HG03039 (cell line): ENCODE measurements at regions not wholly inside any gene's neighbourhood (a gene's known extent, or its start where the extent isn't known, plus 50 kb on each side); places are given as distances from the start of the nearest gene placed in this dataset.

Experiments
- ATAC-seq: cut with Tn5 transposase; IDR thresholded peaks from one replicate; pipeline ENCODE4 v1.9.1; 2021; ENCODE audit warnings: mild to moderate bottlenecking, moderate library complexity; ENCODE audit not compliant: unreplicated experiment

GRCh38 chr4:22986262-22986661 is 293.5 kb downstream of the GBA3 start:
- ATAC-seq: no peak

GRCh38 chr4:22984390-22984789 is 291.7 kb downstream of the GBA3 start:
- ATAC-seq: no peak

DNA sequence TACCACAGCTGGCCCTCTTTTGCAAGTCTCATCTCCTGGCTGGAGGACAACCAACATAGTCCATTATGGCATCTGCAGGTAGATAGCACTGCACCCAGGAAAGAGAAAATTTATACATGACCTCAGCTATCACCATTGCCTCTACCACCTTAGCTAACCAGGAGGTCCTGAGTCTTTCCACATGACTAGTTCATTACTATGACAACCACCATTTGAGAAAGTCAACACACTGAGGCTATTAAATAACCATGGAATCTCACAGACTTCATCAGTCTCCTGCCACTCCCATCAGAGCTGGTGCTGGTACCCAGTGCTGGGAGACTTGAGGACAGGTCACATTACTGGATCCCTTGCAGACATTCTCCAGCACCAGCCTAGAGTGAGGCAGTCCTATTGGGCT is 285.9 kb downstream of the GBA3 start:
- no peak for ATAC-seq

DNA sequence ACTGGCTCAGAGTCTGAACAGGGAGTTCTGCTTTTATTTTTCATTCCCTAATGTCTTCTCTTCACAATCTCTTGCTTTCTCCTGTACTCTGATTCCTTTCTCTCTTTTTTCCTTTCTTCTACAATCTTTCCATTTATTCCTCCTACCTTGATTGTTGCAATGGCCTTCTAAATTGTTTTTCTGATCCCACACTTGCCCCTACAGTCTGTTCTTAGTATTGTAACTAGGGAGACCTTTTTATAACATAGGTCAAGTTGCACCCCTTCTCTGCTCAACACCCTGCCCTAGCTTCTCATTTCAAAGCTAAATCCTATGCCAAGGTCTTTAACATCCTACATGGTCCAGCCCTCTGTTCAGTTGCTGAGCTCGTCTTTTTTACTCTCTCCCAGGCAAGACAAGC is 277.9 kb downstream of the GBA3 start:
- no peak for ATAC-seq

DNA sequence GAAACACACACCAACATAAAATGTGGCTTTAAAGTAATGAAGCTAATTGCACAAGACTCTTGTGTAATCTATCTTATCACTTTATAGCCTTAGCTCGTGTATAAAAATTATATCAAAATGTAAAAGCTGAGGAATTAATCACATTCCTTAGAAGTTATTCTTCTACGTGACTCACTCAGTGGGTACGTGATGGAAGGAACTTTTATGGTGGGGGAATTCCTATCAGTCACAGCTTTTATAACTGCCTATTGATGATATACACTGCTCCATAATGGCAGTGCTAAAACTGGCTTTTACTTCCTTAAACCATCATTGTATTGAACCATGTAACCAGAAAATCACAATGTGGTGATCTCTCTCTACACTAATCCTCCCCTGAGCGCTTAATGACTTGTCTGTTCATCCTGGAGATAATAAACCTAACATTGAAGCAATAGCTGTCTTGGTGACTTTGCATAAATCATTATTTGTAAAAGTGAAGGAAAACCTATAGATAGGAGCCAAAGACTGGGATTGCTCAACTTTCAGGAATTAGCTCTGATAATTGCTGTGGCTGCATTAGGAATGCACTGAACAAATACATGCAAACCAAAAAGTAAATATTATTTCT is 276.7 kb downstream of the GBA3 start:
- no peak for ATAC-seq

GRCh38 chr4:22962295-22962694 is 269.6 kb downstream of the GBA3 start:
- no peak for ATAC-seq

DNA sequence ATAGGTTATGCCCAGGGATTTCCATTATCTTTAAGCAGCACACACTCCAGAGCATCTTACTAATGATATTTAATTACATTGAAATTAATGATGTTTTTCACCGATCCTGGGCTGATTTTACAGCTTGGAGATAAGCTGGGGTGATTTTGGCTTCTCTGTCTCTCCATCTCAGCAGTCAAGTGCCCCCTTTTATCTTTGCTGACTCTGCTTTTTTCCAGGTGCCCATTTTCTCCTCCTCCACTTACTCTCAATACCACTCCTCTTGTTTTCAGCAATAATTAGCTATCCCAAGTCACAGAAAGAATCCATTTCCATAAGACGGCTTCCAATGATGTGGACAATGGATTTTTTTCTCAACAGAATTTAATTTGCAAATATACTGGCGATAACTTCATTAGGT is 266.7 kb downstream of the GBA3 start:
- ATAC-seq: no peak

DNA sequence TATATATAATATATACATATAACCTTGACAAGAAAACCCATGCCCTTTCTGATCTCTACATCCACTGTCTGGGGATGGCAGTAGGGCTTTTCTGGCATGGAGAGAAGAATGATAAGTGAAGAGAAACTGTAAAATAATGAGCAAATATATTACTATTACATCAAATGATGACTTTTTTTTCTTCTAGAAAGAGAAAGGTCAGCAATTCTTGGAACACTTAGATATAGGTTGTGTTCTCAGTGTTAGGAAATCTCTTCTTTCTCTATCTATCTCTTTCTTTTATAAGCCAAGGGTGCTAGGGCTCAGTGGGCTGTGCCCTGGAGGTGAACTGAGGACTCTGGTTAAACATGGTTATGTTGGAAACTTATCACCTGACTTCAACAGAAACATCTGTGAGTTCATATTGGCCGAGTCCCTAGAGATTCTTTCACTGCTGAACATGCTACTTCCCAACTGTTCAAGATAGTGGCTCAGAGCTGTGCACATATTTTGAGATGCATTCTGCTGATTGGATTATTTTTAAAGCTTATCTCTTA is 265.1 kb downstream of the GBA3 start:
- no peak for ATAC-seq

DNA sequence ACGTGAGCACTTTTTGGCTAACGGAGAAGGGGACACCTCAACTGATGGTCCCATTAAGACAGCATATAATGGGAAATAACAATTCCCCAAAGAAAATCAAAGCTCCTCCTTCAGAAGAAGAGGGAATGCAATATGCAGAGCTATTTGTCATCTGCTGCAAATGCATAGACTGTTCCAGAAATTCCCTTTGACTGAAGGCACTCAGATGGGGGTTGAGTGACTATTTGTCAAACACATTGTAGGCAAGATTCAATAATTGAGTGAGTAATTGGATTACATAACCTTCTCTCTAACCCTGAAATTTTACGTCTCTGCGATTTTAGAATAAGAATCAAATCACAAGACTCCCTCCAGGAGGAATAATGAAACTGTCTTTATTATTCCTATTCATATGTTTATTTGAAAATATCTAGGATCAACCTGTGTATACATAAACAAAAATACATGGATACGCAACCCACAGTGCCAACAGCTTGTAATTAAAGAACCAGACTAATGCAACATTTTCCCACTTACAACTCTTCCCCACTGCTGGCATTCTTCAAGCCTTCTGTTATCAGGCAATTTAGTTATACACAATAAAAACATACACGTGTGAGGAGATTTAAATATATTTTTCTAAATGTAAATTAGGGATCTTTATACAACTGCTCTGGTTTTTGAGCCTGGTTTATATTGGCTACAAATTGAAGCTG is 256.6 kb downstream of the GBA3 start:
- no peak for ATAC-seq

- no peak for ATAC-seq
Measured at GRCh38 chr4:22947851-22948250, 255.1 kb downstream of the GBA3 start.

DNA sequence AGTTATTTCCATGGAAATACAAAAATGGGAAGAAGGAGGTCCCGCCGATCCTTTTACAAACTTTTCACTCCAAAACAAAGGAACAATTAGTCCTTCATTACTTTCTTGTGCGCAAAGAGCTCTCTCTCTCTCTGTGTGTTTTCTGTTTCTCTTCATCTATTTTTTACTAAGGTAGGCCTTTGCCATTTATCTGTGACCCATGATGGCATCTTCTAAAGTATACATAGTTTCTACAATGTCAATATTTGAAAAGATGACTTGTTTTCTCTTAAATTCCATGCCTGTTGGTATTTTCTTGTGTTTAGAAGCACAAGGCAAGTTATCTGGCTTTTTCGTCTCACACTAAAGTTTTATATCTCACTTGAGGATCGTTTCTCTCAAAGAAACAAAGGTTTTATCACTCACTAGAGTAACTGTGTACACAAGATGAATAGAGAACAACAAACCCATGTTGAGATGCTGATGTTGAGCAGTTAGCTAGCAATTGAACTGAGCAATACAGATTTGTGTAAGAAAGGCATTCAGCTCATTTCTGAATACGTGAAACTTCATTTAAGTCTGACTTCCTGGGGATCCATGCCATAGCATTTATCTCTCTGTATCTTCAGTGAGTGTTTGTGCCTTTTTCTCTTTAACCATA is 250.3 kb downstream of the GBA3 start:
- no peak for ATAC-seq

DNA sequence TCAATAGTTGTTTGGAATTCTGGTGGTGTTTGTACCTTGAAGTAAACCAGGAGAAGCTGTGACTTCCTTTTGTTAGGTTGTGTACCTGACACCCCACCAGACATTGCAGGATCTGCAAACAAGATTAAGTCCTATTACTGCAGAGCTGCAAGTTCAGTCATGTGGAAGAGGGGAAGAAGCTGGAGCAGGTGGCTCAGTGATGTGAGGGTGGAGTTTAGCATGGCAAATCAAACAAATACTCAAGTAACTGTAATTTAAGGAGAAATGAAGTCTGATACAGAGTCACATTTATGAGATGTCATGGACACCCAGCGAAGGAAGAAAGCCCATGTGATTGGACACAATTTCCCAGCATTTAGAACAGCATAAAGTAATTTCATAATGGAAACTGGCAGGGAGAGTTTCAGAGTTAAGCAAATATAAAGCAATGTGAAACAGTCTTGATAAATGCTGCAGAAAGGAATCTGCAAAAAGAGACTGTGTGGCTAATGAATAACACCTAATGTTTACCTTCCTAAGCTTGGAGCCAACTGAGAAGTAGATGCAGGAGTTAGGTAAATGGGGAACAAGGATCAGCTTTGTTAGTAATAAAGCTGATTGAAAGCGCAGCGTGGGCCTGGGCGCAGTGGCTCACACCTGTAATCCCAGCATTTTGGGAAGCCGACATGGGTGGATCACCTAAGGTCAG is 249.1 kb downstream of the GBA3 start:
- no peak for ATAC-seq

GRCh38 chr4:22932326-22932725 is 239.6 kb downstream of the GBA3 start:
- ATAC-seq: no peak

DNA sequence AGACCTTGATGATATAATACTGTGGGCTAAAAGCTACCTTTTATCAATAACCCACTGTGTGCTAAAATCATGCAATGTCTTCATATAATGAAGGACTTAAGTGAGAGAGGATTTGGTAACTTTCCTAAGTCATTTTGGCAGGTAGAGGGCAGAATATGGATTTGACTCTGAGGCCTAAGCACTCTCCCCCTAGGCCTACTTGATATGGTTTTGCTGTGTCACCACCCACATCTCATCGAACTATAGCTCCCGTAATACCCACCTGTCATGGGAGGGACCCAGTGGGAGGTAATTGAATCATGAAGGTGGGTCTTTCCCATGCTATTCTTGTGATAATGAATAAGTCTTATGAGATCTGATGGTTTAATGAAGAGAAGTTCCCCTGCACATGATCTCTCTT is 229.7 kb downstream of the GBA3 start:
- ATAC-seq: no peak

DNA sequence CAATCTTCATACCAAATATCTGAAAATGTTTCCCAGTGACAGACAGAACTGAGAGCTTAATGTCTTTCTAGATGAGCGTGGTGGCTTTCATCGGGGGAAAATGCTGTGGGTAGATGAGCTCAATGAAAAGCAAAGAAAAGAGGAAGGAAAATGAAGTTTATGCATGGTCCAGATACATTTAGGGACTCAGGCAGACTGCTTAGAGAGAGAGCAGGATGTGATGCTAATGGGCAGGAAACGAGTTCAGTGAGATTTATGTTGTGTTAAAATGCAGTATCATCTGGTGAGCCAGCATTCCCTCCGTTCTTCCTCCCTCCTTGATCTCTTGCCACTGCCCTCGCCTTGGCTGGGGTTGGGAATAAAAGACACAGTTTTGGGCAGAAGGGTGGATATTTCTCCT is 229.2 kb downstream of the GBA3 start:
- no peak for ATAC-seq

- no peak for ATAC-seq
Measured at GRCh38 chr4:22911285-22911684, 218.5 kb downstream of the GBA3 start.

GRCh38 chr4:22910200-22910599 is 217.5 kb downstream of the GBA3 start:
- ATAC-seq: no peak

DNA sequence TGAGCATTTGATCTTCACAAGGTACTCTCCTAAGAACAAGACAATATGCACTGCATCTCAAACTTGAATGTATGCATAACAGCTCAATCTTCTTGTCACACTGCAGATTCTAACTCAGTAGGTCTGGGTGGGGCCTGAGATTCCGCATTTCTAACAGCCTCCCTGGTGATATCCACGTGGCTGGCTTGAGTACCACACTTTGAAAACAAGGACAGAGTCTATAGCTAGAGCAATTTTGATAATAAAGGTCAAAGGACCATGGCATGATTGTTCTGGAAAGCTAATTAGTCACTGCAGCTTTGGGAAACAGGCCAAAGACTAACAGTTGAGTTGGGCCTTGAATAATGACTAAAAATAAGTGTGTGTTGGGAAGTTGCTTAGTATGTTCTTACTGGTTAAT is 213.3 kb downstream of the GBA3 start:
- ATAC-seq: no peak

DNA sequence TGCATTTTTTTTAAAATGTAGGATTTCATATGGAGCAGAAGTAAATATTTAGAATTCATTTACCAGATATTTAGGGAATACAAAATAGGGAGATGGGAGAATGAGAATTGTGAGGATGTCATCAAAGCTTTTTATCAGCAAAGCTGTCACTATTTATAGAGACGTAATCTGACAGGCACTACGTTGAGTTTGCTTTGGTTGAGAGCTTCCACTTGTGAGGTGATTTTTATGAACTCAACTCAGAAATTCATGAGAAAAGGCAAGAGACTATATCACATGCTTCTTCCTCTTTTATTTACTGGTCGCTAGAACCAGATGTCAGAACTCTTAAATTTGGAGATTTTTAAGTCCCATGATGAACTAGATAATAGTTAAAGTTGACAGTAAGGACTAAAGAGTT is 211.2 kb downstream of the GBA3 start:
- no peak for ATAC-seq

DNA sequence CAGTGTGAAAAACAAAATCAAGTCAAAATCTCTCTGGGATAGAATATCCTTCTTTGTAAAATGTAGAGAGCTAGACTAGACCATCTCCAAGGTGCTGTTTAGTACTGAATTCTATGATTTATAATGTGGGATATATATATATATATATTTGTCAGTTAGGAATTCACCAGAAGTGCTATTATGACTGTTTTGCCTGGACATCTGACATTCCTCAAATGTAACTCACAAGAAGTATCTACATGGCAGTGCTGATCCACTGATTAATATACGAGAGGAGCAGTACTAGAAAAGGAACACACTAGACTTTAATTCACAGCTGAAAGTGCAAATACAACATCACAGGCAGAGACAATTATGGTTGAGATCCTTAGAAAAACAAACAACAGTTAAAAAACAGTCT is 208.9 kb downstream of the GBA3 start:
- no peak for ATAC-seq

DNA sequence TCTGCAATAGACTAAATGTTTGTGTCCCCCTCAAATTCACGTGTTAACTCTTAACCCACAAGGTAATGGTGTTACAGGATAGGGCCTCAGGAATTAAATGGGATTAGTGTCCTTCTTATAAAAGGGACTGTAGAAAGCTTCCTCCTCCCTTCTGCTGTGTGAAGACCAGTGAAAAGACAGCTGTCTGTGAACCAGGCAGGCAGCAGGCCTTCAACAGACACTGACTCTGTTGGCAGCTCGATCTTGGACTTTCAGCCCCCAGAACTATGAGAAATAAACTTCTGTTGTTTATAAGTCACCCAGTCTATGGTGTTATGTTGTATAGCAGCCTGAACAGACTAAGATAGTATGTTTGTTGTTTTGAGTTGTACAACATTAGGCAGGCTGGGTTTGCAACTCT is 208.1 kb downstream of the GBA3 start:
- ATAC-seq: no peak
